ENCODE measurements at regions not wholly inside any gene's neighbourhood (a gene's known extent, or its start where the extent isn't known, plus 50 kb on each side); places are given as distances from the start of the nearest gene placed in this dataset.

GRCh38 chr14:96638041-96638855 is 136.1 kb downstream of the PAPOLA start:
- TF ChIP-seq CTCF (IDR thresholded peaks at IDR 0.05), result no peak
- WGBS, 2 donors (ENCODE audit: low coverage in 1 of 2), result 79 to 87% methylated on average over 9 to 12 of the region's 12 CpGs

GRCh38 chr14:96639550-96639949 is 137.4 kb downstream of the PAPOLA start:
- WGBS, 2 donors (ENCODE audit: low coverage in 1 of 2), result 85 to 90% methylated on average over 2 to 8 of the region's 8 CpGs
- Histone ChIP-seq H3K4me3 (no peak overlapping the region), H3K9me3 (no peaks in the 10 kb centered on the region), H3K27ac (no peak overlapping the region), H3K4me1 (no peaks in the 10 kb centered on the region), H3K36me3 (no peaks in the 10 kb centered on the region), H3K27me3 (no peaks in the 10 kb centered on the region)
- in situ Hi-C loops (cut with MboI; ENCODE audit: low pct_ligation_motif_present in 1 of 4, low pct_unique_long_range_greater_than_20kb in 1 of 4, low sequenced_read_pairs in 3 of 4) (no loop called here), intact Hi-C loops (cut with DNase I; ENCODE audit: low total_unique reads) (no loop called here)
- TF ChIP-seq EP300 (IDR thresholded peaks at IDR 0.05; ENCODE audit: low read depth), result no peak
- TF ChIP-seq CTCF (IDR thresholded peaks at IDR 0.05), result no peak
- no peak for TF ChIP-seq POLR2AphosphoS5 (IDR thresholded peaks at IDR 0.05)
- no peak for DNase-seq

More at GRCh38 chr14:96638041-96638855, 136.1 kb downstream of the PAPOLA start:
- DNase-seq, result no peak
- in situ Hi-C loops (cut with MboI; ENCODE audit: low pct_ligation_motif_present in 1 of 4, low pct_unique_long_range_greater_than_20kb in 1 of 4, low sequenced_read_pairs in 3 of 4), result no loop called here
- Histone ChIP-seq H3K9me3 (no peaks in the 10 kb centered on the region), H3K36me3 (no peaks in the 10 kb centered on the region), H3K27me3 (no peaks in the 10 kb centered on the region), H3K4me3 (no peak overlapping the region), H3K4me1 (no peaks in the 10 kb centered on the region), H3K27ac (no peak overlapping the region)
- intact Hi-C loops (cut with DNase I; ENCODE audit: low total_unique reads), result no loop called here

GRCh38 chr14:96648506-96649326 is 146.5 kb downstream of the PAPOLA start:
- 87 to 100% methylated on average over 1 to 4 of the region's 5 CpGs for WGBS, 2 donors (ENCODE audit: low coverage in 1 of 2)
- DNase-seq, result no peak

More at GRCh38 chr14:96648506-96649326, 146.5 kb downstream of the PAPOLA start:
- Histone ChIP-seq H3K9me3 (peaks cover 0 to 3% of the 10 kb centered on the region in 2 donors), H3K4me3 (no peak overlapping the region), H3K27ac (no peak overlapping the region), H3K36me3 (no peaks in the 10 kb centered on the region), H3K27me3 (no peaks in the 10 kb centered on the region), H3K4me1 (no peaks in the 10 kb centered on the region)
- intact Hi-C loops (cut with DNase I; ENCODE audit: low total_unique reads) (no loop called here), in situ Hi-C loops (cut with MboI; ENCODE audit: low pct_ligation_motif_present in 1 of 4, low pct_unique_long_range_greater_than_20kb in 1 of 4, low sequenced_read_pairs in 3 of 4) (no loop called here)
- TF ChIP-seq CTCF (IDR thresholded peaks at IDR 0.05), result no peak
- no peak for TF ChIP-seq POLR2AphosphoS5 (IDR thresholded peaks at IDR 0.05)
- TF ChIP-seq EP300 (IDR thresholded peaks at IDR 0.05; ENCODE audit: low read depth), result no peak
- no peak for TF ChIP-seq POLR2A (IDR thresholded peaks at IDR 0.05)

All from transverse colon (tissue), 4 donors.